Esophagus muscularis mucosa (tissue), 4 donors: ENCODE measurements at regions not wholly inside any gene's neighbourhood (a gene's known extent, or its start where the extent isn't known, plus 50 kb on each side); places are given as distances from the start of the nearest gene placed in this dataset.

ENCODE experiments used
- DNase-seq: peaks from one replicate; pipeline ENCODE4 v3.0.0-alpha.2; 2017; ENCODE audit errors: extremely low spot score
- H3K27ac ChIP-seq, 4 donors: fragments of 200-600 bp; sonication (generic); replicated peaks in 1 of 4; 1 replicate in 3 of 4; 2 replicates in 1 of 4; pipeline ENCODE4 v1.5.1; 2016 to 2019; ENCODE audit warnings: mild to moderate bottlenecking in 1 of 4
- H3K27me3 ChIP-seq, 4 donors: fragments of 200-600 bp; sonication (generic); one replicate each; pipeline versions ENCODE4 v1.5.1 to v1.6.0; 2016 to 2019
- H3K36me3 ChIP-seq, 4 donors: fragments of 200-600 bp; sonication (generic); one replicate each; pipeline ENCODE4 v1.5.1; 2016 to 2019
- H3K4me1 ChIP-seq, 4 donors: fragments of 200-600 bp; sonication (generic); one replicate each; pipeline ENCODE4 v1.5.1; 2016 to 2019
- H3K4me3 ChIP-seq, 4 donors: fragments of 200-600 bp; sonication (generic); 1 replicate in 2 of 4; 2 replicates in 2 of 4; pipeline ENCODE4 v1.5.1; 2016 to 2019; ENCODE audit warnings: mild to moderate bottlenecking in 4 of 4, moderate library complexity in 1 of 4
- H3K9me3 ChIP-seq, 4 donors: fragments of 200-600 bp; sonication (generic); 1 replicate in 3 of 4; 2 replicates in 1 of 4; pipeline ENCODE4 v1.5.1; 2016 to 2019
- CTCF ChIP-seq, 3 experiments: fragments of 200-600 bp in 2 of 3; fragments of 450-650 bp in 1 of 3; sonication (generic) in 2 of 3; IDR thresholded peaks; one replicate each; pipeline ENCODE4 v1.5.1; 2017 to 2019; ENCODE audit warnings: antibody characterized with exemption in 3 of 3, mild to moderate bottlenecking in 2 of 3, moderate library complexity in 1 of 3
- EP300 ChIP-seq: sonication (generic); formaldehyde crosslinking; IDR thresholded peaks from one replicate; pipeline ENCODE4 v1.6.1; 2017; ENCODE audit warnings: antibody characterized with exemption
- POLR2A ChIP-seq: fragments of 450-650 bp; IDR thresholded peaks from one replicate; pipeline ENCODE4 v1.6.1; 2017; ENCODE audit warnings: antibody characterized with exemption, moderate library complexity, mild to moderate bottlenecking, low read depth
- POLR2AphosphoS5 ChIP-seq, 2 donors: sonication (generic); formaldehyde crosslinking; IDR thresholded peaks; one replicate each; pipeline ENCODE4 v1.6.1; 2017; ENCODE audit warnings: antibody characterized with exemption in 2 of 2
- WGBS: methylation state at CpG from one replicate; pipeline ENCODE4 v1.1.5; 2018; 5-methylcytosine and 5-hydroxymethylcytosine counted together
- intact Hi-C: fragments of 100-400 bp; cut with DNase I; formaldehyde crosslinking; loops from one replicate; pipeline ENCODE4 v1.15.1; 2023

DNA sequence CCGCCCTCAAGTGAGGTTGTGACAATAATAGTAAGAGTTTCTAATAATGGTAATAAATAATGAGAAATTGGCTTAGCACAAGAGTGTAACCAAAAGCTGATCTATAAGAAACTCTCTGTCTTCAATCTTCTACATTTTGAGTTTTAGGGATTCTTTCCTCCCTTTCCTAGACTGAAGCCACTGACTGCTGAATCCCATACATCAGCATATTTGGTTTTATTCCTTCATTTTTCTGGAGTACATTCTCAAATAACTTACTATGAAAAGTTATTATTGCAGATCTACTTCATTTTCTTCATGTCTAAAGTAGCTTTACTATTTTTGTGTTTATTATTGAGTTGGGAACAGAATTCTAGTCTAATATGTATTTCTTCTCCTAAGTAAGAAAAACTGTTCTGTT, 49.9 kb upstream of the ADAD1 start:
- Histone ChIP-seq H3K36me3 (peaks cover 2 to 83% (median 27%) of the 10 kb centered on the region in 4 donors), H3K27me3 (no peaks in the 10 kb centered on the region), H3K4me1 (no peaks in the 10 kb centered on the region), H3K9me3 (no peaks in the 10 kb centered on the region), H3K4me3 (no peak overlapping the region), H3K27ac (no peak overlapping the region)
- intact Hi-C loops, result no loop called here
- 100% methylated on average over 1 of the region's 1 CpG for WGBS
- DNase-seq, result no peak
- no peak for TF ChIP-seq CTCF (IDR thresholded peaks at IDR 0.05)
- TF ChIP-seq EP300, result no peak
- no peak for TF ChIP-seq POLR2A
- no peak for TF ChIP-seq POLR2AphosphoS5 (IDR thresholded peaks at IDR 0.05)
